ENCODE measurements at regions not wholly inside any gene's neighbourhood (a gene's known extent, or its start where the extent isn't known, plus 50 kb on each side); places are given as distances from the start of the nearest gene placed in this dataset.
"Not testable (repeated sequence)": the region's sequence is repeated elsewhere in the genome, so short reads cannot be mapped to it uniquely, and the experiment has no call there.

DNA sequence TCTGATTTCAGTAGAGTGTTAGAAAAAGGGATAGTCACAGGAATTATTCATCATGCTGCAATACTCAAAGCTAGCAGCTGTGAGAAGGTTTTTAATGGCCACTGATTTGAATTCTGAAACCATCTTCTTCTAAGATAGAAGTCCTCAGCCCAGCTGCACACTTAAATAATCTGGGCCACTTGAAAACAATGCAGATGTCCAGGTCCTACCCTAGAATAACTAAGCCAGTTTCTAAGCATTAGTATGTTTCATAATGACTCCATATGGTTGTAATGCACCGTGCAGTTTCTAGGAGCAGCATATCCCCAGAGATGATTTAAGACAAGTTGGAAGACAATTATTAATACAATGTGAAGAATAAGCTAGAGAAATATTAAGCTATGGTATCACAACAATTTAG, 159.9 kb upstream of the FBXL17 start:
- H3K9ac ChIP-seq: no peak overlapping the region
- no peak overlapping the region for H3K4me2 ChIP-seq
- H3K36me3 ChIP-seq: no peaks in the 10 kb centered on the region
- TF ChIP-seq Cebpa-rat (IDR thresholded peaks at IDR 0.05): no peak
- no peaks in the 10 kb centered on the region for H3K9me3 ChIP-seq
- no peaks in the 10 kb centered on the region for H3K4me1 ChIP-seq
- no peaks in the 10 kb centered on the region for H3K27me3 ChIP-seq
- H3K27ac ChIP-seq: no peak overlapping the region
- no peak overlapping the region for H3K4me3 ChIP-seq
- no peaks in the 10 kb centered on the region for H4K20me1 ChIP-seq

DNA sequence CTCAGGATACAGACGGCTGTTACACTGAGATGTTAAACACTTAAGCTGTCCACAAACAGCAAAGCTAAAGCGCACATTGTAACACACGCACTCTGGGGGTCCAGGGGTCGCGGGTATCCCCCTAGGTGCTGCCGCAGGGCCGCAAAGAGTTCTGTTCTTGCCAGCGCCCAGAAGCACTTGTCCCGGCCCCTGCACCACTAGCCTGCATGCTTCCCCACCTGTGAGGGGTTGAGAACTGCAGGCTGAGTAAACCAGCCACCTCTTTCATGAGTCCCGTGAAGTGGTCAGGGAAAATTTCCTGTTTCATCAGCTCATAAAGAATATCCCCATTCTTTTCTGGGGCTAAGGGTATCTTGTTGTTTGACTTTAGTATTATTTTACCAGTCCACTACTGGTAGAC, 154.4 kb upstream of the FBXL17 start:
- Histone ChIP-seq H3K27me3 (no peaks in the 10 kb centered on the region), H3K4me3 (no peak overlapping the region), H3K27ac (no peak overlapping the region), H3K9ac (no peak overlapping the region), H3K4me2 (no peak overlapping the region), H3K36me3 (no peaks in the 10 kb centered on the region), H3K9me3 (no peaks in the 10 kb centered on the region), H4K20me1 (no peaks in the 10 kb centered on the region), H3K4me1 (no peaks in the 10 kb centered on the region)
- no peak for TF ChIP-seq Cebpa-rat (IDR thresholded peaks at IDR 0.05)

DNA sequence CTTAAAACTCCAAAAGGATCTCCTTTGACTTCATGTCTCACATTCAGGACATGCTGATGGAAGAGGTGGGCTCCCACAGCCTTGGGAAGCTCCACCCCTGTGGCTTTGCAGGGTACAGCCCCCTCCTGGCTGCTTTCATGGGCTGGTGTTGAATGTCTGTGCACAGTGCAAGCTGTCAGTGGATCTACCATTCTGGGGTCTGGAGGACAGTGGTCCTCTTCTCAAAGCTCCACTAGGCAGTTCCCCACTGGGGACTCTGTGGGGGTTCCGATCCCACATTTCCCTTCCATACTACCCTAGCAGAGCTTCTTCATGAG, 150.2 kb upstream of the FBXL17 start:
- H3K9me3 ChIP-seq, H3K27me3 ChIP-seq, H3K9ac ChIP-seq, H3K36me3 ChIP-seq, H3K4me2 ChIP-seq, H3K27ac ChIP-seq, H4K20me1 ChIP-seq, H3K4me3 ChIP-seq, H3K4me1 ChIP-seq: not testable (repeated sequence)

- H3K36me3 ChIP-seq: no peaks in the 10 kb centered on the region
- H4K20me1 ChIP-seq: no peaks in the 10 kb centered on the region
- H3K4me2 ChIP-seq: no peak overlapping the region
- no peaks in the 10 kb centered on the region for H3K4me1 ChIP-seq
- H3K27ac ChIP-seq: no peak overlapping the region
- H3K9me3 ChIP-seq: peaks cover 10% of the 10 kb centered on the region
- no peak for TF ChIP-seq Cebpa-rat (IDR thresholded peaks at IDR 0.05)
- no peak overlapping the region for H3K4me3 ChIP-seq
- H3K9ac ChIP-seq: no peak overlapping the region
- H3K27me3 ChIP-seq: no peaks in the 10 kb centered on the region
Observed at GRCh38 chr5:108531367-108532128, 149.7 kb upstream of the FBXL17 start.

DNA sequence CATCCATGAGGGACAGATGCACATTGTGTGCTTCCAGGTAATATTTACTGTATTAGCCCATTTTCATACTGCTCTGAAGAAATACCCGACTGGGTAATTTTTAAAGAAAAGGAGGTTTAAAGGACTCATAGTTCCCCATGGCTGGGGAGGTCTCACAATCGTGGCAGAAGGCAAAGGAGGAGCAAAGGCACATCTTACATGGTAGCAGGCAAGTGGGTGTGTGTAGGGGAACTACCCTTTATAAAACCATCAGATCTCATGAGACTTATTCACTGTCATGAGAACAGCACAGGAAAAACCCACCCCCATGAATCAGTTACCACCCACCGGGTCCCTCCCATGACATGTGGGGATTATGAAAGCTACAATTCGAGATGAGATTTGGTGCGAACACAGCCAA, 148.8 kb upstream of the FBXL17 start:
- Histone ChIP-seq H3K36me3 (no peaks in the 10 kb centered on the region), H3K4me2 (no peak overlapping the region), H3K27ac (no peak overlapping the region), H3K9me3 (peaks cover 19% of the 10 kb centered on the region), H3K4me3 (no peak overlapping the region), H3K27me3 (no peaks in the 10 kb centered on the region), H3K4me1 (no peaks in the 10 kb centered on the region), H3K9ac (no peak overlapping the region), H4K20me1 (no peaks in the 10 kb centered on the region)
- no peak for TF ChIP-seq Cebpa-rat (IDR thresholded peaks at IDR 0.05)

GRCh38 chr5:108529381-108529780, 147.5 kb upstream of the FBXL17 start:
- Histone ChIP-seq H3K4me1 (no peaks in the 10 kb centered on the region), H3K27me3 (no peaks in the 10 kb centered on the region), H3K27ac (no peak overlapping the region), H3K9ac (no peak overlapping the region), H3K4me2 (no peak overlapping the region), H3K36me3 (no peaks in the 10 kb centered on the region), H3K4me3 (no peak overlapping the region), H4K20me1 (no peaks in the 10 kb centered on the region), H3K9me3 (peaks cover 19% of the 10 kb centered on the region)
- no peak for TF ChIP-seq Cebpa-rat (IDR thresholded peaks at IDR 0.05)

DNA sequence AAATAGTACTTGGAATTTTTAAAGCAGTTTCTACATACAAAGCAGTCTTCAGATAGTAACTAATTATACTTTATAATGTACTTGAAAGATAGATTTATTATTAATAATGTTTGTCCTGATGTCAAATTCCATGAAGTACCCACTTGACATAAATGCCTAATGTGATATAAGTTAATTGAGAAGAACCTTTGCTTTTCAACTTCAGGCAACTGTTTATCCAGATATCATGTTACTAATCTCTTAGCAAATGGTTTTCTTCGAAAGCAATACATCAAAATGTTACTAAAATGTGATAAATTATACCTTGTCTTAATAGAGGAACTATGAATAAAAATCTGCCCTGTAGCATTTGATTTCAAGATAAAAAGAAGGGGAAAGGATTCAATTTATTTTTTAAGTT, 146.8 kb upstream of the FBXL17 start:
- no peaks in the 10 kb centered on the region for H3K4me1 ChIP-seq

GRCh38 chr5:108524564-108524963, 142.7 kb upstream of the FBXL17 start:
- no peak overlapping the region for H3K4me3 ChIP-seq
- H3K4me1 ChIP-seq: peaks cover 9% of the 10 kb centered on the region
- no peak overlapping the region for H3K9ac ChIP-seq
- TF ChIP-seq Cebpa-rat (IDR thresholded peaks at IDR 0.05): no peak
- H3K27ac ChIP-seq: no peak overlapping the region
- H4K20me1 ChIP-seq: no peaks in the 10 kb centered on the region
- no peaks in the 10 kb centered on the region for H3K36me3 ChIP-seq
- H3K9me3 ChIP-seq: peaks cover 19% of the 10 kb centered on the region
- no peak overlapping the region for H3K4me2 ChIP-seq
- no peaks in the 10 kb centered on the region for H3K27me3 ChIP-seq

More for the DNA sequence above, 146.8 kb upstream of the FBXL17 start:
- no peaks in the 10 kb centered on the region for H3K36me3 ChIP-seq
- no peaks in the 10 kb centered on the region for H4K20me1 ChIP-seq
- peaks cover 19% of the 10 kb centered on the region for H3K9me3 ChIP-seq
- no peak for TF ChIP-seq Cebpa-rat (IDR thresholded peaks at IDR 0.05)
- H3K4me3 ChIP-seq: no peak overlapping the region
- H3K4me2 ChIP-seq: no peak overlapping the region
- H3K9ac ChIP-seq: no peak overlapping the region
- H3K27ac ChIP-seq: no peak overlapping the region
- H3K27me3 ChIP-seq: no peaks in the 10 kb centered on the region

DNA sequence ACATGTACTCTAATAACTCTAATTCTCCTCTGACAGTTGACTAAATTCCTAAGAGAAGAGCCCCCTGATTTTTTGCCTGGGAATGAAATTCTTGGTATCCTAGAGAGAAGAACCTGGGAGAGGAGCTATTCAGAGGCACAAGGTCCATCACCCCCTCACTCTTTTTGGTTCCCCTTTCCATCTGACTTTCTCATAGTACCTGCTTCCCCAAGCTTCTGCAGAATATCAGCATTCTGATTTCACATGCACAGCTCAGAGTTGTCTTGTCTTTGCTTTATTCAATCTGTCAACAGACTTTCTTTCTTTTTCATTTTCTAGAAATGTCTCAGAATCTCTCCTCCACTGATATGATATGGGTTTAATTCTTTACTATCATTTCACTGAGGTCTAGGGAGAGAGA, 141.5 kb upstream of the FBXL17 start:
- Histone ChIP-seq H3K9me3 (peaks cover 19% of the 10 kb centered on the region), H3K4me1 (peaks cover 9% of the 10 kb centered on the region), H4K20me1 (no peaks in the 10 kb centered on the region), H3K9ac (no peak overlapping the region), H3K36me3 (no peaks in the 10 kb centered on the region), H3K27me3 (no peaks in the 10 kb centered on the region), H3K4me3 (no peak overlapping the region), H3K27ac (no peak overlapping the region), H3K4me2 (no peak overlapping the region)
- TF ChIP-seq Cebpa-rat (IDR thresholded peaks at IDR 0.05): no peak

DNA sequence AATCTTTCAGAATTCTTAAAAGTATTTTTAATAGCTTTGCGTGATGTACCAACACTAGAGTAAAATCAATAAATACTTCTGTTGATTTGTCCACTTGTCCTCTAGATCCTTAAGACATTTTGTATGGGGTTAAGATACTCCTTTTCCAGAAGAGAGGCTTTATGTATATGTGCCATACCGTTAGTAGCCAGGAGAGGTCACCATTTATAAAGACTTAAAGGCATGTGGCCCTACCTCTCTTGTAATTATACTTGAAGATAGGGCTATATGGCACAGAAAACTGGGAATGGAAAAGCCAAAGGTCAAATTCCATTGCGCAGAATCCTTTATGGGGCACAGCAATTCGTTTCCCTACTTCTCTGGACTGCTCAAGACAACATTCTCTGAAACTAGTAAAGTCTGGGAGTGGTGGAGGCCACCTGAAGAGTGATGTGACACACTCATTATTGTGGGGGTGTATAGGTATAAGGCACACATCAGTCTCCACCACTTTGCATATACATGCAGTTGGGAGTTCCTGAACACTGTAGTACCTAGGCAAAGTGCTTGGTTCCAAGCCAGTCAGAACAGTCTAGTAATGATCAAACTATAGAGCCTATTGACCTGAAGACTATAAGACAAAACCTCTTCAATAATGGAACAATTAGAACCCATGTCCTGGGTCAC, 140.1 kb upstream of the FBXL17 start:
- Histone ChIP-seq H3K9ac (no peak overlapping the region), H3K4me3 (no peak overlapping the region), H3K4me1 (peaks cover 9% of the 10 kb centered on the region), H3K27me3 (no peaks in the 10 kb centered on the region), H3K4me2 (no peak overlapping the region), H3K36me3 (no peaks in the 10 kb centered on the region), H3K9me3 (peaks cover 13% of the 10 kb centered on the region), H3K27ac (no peak overlapping the region), H4K20me1 (no peaks in the 10 kb centered on the region)
- TF ChIP-seq Cebpa-rat (IDR thresholded peaks at IDR 0.05): no peak
